BLaER1 treated with 17β-estradiol and CSF1 and Interleukin-3, amounts not matched to agents 10 nM and 100 nM (cell line): ENCODE measurements at regions not wholly inside any gene's neighbourhood (a gene's known extent, or its start where the extent isn't known, plus 50 kb on each side); places are given as distances from the start of the nearest gene placed in this dataset.

ENCODE experiments used
- H3K27ac ChIP-seq, 11 experiments: shearing (Covaris generic); formaldehyde crosslinking; 2 replicates each; pipeline ENCODE4 v1.8.1; 2022
- H3K27me3 ChIP-seq, 11 experiments: shearing (Covaris generic); formaldehyde crosslinking; 2 replicates each; pipeline ENCODE4 v1.8.1; 2022
- H3K36me3 ChIP-seq, 11 experiments: shearing (Covaris generic); formaldehyde crosslinking; 2 replicates each; pipeline ENCODE4 v1.8.1; 2022
- H3K4me1 ChIP-seq, 10 experiments: shearing (Covaris generic); formaldehyde crosslinking; 2 replicates each; pipeline ENCODE4 v1.8.1; 2022
- H3K4me2 ChIP-seq, 11 experiments: shearing (Covaris generic); formaldehyde crosslinking; 2 replicates each; pipeline ENCODE4 v1.8.1; 2022
- H3K4me3 ChIP-seq, 10 experiments: shearing (Covaris generic); formaldehyde crosslinking; 2 replicates each; pipeline ENCODE4 v1.8.1; 2022
- H3K9ac ChIP-seq, 11 experiments: shearing (Covaris generic); formaldehyde crosslinking; 2 replicates each; pipeline ENCODE4 v1.8.1; 2022
- H3K9me3 ChIP-seq, 11 experiments: shearing (Covaris generic); formaldehyde crosslinking; replicated peaks in 1 of 11; 2 replicates each; pipeline ENCODE4 v1.8.1; 2022
- H4K20me1 ChIP-seq, 11 experiments: shearing (Covaris generic); formaldehyde crosslinking; 2 replicates each; pipeline ENCODE4 v1.8.1; 2022
- Cebpa-rat ChIP-seq, 11 experiments: shearing (Covaris generic); IDR thresholded peaks; 2 replicates each; pipeline ENCODE4 v1.8.1; 2022

DNA sequence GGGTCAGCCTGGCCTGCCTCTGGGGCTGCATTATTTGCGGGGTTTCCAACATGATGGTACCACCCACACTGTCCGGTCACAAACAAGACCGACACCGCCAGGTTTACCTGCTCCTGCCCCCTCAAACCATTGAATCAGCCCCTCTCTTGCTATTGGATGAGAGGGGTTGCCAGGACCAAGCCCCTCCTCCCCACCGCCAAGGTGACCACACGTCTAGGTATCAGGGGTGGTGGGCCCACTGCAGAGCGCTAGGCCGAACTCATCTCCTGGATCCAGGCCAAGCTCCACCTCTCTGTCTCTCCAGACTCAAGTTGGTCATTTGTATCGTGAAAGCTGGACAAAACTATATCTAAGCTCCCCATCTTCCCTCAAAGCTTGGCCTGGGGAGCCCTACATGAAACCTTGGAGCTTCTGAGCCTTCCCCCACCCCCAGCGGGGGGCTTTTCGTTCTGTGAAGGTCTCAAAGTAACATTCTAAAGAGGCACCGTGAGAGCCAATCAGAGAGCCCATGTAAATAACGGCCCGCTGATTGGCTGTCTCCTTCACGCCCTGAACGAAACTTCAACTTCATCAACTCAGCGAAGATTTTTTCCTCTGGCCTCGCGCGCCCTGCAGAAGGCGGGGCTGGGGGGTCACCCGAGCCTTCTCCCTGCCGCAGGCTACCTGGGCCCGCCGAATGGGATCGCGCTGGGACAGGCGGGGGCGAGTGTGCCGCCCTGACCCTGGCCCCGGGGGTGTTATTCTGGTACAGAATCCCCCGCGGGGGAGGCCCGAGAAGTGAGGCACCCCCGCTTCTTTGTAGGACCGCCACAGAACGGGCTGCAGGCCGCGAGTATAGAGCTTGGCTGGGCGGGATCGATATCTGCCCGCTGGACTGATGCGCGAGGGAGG, 49.6 kb upstream of the PSD2 start:
- Histone ChIP-seq H3K4me3 (peak overlapping the region; percentile 42 to 71 (median 58); a peak in 19 of 20 replicates), H3K4me2 (peak overlapping the region; percentile 94 to 100 (median 97)), H3K9ac (peak overlapping the region in 10 of 11 experiments; percentile 55 to 80 (median 70); a peak in 19 of 22 replicates), H3K4me1 (peaks cover 60 to 100% (median 98%) of the 10 kb centered on the region in 10 experiments), H3K36me3 (no peaks in the 10 kb centered on the region), H4K20me1 (peaks cover 0 to 59% (median 0%) of the 10 kb centered on the region in 11 experiments; a peak in 3 of 22 replicates), H3K27me3 (peaks cover 0 to 53% (median 3%) of the 10 kb centered on the region in 11 experiments; a peak in 11 of 22 replicates), H3K27ac (peak overlapping the region in 9 of 11 experiments; percentile 28 to 88 (median 72); a peak in 18 of 22 replicates), H3K9me3 (no peaks in the 10 kb centered on the region)
- no peak for TF ChIP-seq Cebpa-rat (IDR thresholded peaks at IDR 0.05)
